HUES48 (cell line): ENCODE measurements at regions not wholly inside any gene's neighbourhood (a gene's known extent, or its start where the extent isn't known, plus 50 kb on each side); places are given as distances from the start of the nearest gene placed in this dataset.
"Not testable (repeated sequence)": the region's sequence is repeated elsewhere in the genome, so short reads cannot be mapped to it uniquely, and the experiment has no call there.

Source experiments
- H3K27ac ChIP-seq: one replicate; pipeline ENCODE4 v1.7.0; 2013; ENCODE audit warnings: low read depth, low read length, inconsistent platforms
- H3K27me3 ChIP-seq: 2 replicates; pipeline ENCODE4 v1.6.1; 2013; ENCODE audit warnings: mild to moderate bottlenecking, low read length; ENCODE audit not compliant: control insufficient read depth, insufficient read depth
- H3K36me3 ChIP-seq: 2 replicates; pipeline ENCODE4 v1.6.1; 2013; ENCODE audit warnings: low read length; ENCODE audit not compliant: control insufficient read depth, insufficient read depth
- H3K4me1 ChIP-seq: 2 replicates; pipeline ENCODE4 v1.6.1; 2013; ENCODE audit warnings: mild to moderate bottlenecking, low read length; ENCODE audit not compliant: control insufficient read depth, insufficient read depth
- H3K4me3 ChIP-seq: 2 replicates; pipeline ENCODE4 v1.5.1; 2013; ENCODE audit warnings: mild to moderate bottlenecking, low read depth, low read length
- H3K9ac ChIP-seq: 2 replicates; pipeline ENCODE4 v1.6.1; 2013; ENCODE audit warnings: mild to moderate bottlenecking, low read depth, low read length, moderate library complexity
- H3K9me3 ChIP-seq: 2 replicates; pipeline ENCODE4 v1.6.1; 2013; ENCODE audit warnings: low read length; ENCODE audit not compliant: control insufficient read depth, insufficient read depth

- H3K9ac ChIP-seq: no peak overlapping the region
- H3K36me3 ChIP-seq: no peaks in the 10 kb centered on the region
- H3K9me3 ChIP-seq: no peaks in the 10 kb centered on the region
- no peaks in the 10 kb centered on the region for H3K27me3 ChIP-seq
- H3K27ac ChIP-seq: no peak overlapping the region
- no peaks in the 10 kb centered on the region for H3K4me1 ChIP-seq
- H3K4me3 ChIP-seq: no peak overlapping the region
These were observed 128.6 kb downstream of the RGPD3 start for GRCh38 chr2:106339609-106340008.

- no peaks in the 10 kb centered on the region for H3K9me3 ChIP-seq
- no peaks in the 10 kb centered on the region for H3K27me3 ChIP-seq
- no peaks in the 10 kb centered on the region for H3K4me1 ChIP-seq
- H3K36me3 ChIP-seq: no peaks in the 10 kb centered on the region
- H3K9ac ChIP-seq: no peak overlapping the region
- H3K4me3 ChIP-seq: no peak overlapping the region
- no peak overlapping the region for H3K27ac ChIP-seq
These were observed 129.1 kb downstream of the RGPD3 start for GRCh38 chr2:106339132-106339531.

DNA sequence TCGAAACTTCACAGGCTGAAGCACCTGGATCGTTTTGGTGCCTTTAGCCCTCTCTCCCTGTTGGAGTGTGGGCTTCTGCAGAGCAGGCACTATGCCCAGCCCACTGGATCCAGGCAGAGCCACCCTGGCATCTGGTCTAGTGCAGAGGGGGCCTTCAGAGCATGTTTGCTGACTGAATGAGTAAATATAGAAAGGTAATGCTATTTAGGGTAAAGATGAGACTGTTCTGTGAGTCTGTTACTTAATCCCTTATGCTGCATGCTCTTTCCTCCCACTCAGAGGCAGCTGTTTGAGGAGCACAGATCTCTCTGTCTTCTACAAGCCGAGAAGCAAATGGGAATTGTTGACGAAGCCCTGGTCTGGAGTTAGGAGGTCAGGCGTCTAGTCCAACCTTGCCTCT is 130.2 kb downstream of the RGPD3 start:
- no peak overlapping the region for H3K4me3 ChIP-seq
- no peak overlapping the region for H3K9ac ChIP-seq
- no peaks in the 10 kb centered on the region for H3K27me3 ChIP-seq
- no peaks in the 10 kb centered on the region for H3K9me3 ChIP-seq
- H3K36me3 ChIP-seq: no peaks in the 10 kb centered on the region
- H3K27ac ChIP-seq: no peak overlapping the region
- H3K4me1 ChIP-seq: no peaks in the 10 kb centered on the region

DNA sequence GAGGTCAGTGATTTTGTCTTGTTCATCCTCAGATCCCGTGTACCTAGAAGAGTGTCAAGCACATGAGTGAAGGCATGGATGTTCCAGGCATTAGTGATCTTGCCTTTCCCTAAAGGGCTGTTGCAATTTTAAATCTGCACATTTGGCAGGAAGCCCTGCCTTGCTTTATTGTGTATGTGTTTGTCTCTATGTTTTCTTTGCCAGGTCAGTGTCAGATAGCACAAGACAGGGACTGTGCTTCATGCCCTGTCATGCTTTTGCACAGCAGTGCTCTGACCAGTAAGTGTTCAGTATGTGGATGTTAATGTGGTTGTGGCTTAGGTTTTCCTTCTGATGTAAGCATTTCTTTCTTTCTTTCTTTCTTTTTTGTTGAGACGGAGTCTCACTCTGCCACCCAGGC is 131.5 kb downstream of the RGPD3 start:
- no peak overlapping the region for H3K27ac ChIP-seq
- no peaks in the 10 kb centered on the region for H3K36me3 ChIP-seq
- H3K27me3 ChIP-seq: no peaks in the 10 kb centered on the region
- no peak overlapping the region for H3K4me3 ChIP-seq
- no peaks in the 10 kb centered on the region for H3K9me3 ChIP-seq
- H3K9ac ChIP-seq: no peak overlapping the region
- peaks cover 5% of the 10 kb centered on the region; the same call in 1 of the 2 replicates for H3K4me1 ChIP-seq

GRCh38 chr2:106336108-106336507 is 132.1 kb downstream of the RGPD3 start:
- no peaks in the 10 kb centered on the region for H3K27me3 ChIP-seq
- H3K9me3 ChIP-seq: no peaks in the 10 kb centered on the region
- no peaks in the 10 kb centered on the region for H3K36me3 ChIP-seq
- H3K27ac ChIP-seq: no peak overlapping the region
- H3K9ac ChIP-seq: no peak overlapping the region
- no peak overlapping the region for H3K4me3 ChIP-seq
- H3K4me1 ChIP-seq: peaks cover 5% of the 10 kb centered on the region; the same call in 1 of the 2 replicates

DNA sequence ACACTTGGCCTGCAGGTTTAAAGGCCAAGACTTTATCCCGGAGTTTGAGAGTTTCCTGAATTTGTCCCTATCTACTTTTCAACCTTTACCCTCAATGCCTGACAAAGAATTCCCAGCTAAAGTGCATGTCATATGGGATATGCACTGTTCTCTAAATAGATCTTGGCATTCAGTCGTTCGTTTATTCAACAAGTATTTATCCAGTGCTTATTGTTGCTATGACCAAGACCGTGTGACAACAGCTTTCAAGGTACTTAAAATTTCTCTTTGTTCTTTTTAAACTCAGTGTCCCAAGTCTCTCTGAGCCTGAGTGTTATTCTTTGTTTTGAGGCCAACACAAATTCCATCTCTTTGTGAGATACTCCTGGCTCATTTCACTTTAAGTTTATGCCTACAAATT is 133.4 kb downstream of the RGPD3 start:
- no peaks in the 10 kb centered on the region for H3K36me3 ChIP-seq
- no peak overlapping the region for H3K4me3 ChIP-seq
- peaks cover 5% of the 10 kb centered on the region; the same call in 1 of the 2 replicates for H3K4me1 ChIP-seq
- no peaks in the 10 kb centered on the region for H3K27me3 ChIP-seq
- no peaks in the 10 kb centered on the region for H3K9me3 ChIP-seq
- H3K9ac ChIP-seq: no peak overlapping the region
- no peak overlapping the region for H3K27ac ChIP-seq

DNA sequence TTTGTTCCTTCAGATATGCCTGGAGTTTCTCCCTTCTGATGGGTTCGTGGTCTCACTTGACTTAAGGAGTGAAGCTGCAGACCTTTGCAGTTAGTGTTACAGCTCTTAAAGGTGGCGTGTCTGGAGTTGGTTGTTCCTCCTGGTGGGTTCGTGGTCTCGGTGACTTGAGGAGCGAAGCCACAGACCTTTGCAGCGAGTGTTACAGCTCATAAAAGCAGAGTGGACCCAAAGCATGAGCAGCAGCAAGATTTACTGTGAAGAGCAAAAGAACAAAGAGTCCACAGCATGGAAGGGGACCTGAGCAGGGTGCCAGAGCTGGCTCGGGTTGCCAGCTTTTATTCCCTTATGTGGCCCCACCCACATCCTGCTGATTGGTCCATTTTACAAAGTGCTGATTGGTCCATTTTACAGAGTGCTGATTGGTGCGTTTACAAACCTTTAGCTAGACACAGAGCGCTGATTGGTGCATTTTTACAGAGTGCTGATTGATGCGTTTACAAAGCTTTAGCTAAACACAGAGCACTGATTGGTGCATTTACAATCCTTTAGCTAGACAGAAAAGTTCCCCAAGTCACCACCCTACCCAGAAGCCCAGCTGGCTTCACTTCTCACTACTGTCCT is 134.8 kb downstream of the RGPD3 start:
- not testable (repeated sequence) for H3K27me3 ChIP-seq, H3K4me3 ChIP-seq, H3K9ac ChIP-seq, H3K4me1 ChIP-seq, H3K36me3 ChIP-seq, H3K27ac ChIP-seq, H3K9me3 ChIP-seq

- no peaks in the 10 kb centered on the region for H3K27me3 ChIP-seq
- peaks cover 5% of the 10 kb centered on the region; the same call in 1 of the 2 replicates for H3K4me1 ChIP-seq
- H3K27ac ChIP-seq: no peak overlapping the region
- H3K9ac ChIP-seq: no peak overlapping the region
- no peaks in the 10 kb centered on the region for H3K9me3 ChIP-seq
- no peak overlapping the region for H3K4me3 ChIP-seq
- no peaks in the 10 kb centered on the region for H3K36me3 ChIP-seq
These were observed 136.2 kb downstream of the RGPD3 start for GRCh38 chr2:106332054-106332453.

GRCh38 chr2:106330384-106331261 is 136.5 kb upstream of the UXS1 start:
- not testable (repeated sequence) for H3K27me3 ChIP-seq, H3K4me3 ChIP-seq, H3K9me3 ChIP-seq, H3K27ac ChIP-seq, H3K4me1 ChIP-seq, H3K36me3 ChIP-seq, H3K9ac ChIP-seq

- H3K27me3 ChIP-seq: no peaks in the 10 kb centered on the region
- no peaks in the 10 kb centered on the region for H3K9me3 ChIP-seq
- H3K4me1 ChIP-seq: no peaks in the 10 kb centered on the region
- no peak overlapping the region for H3K4me3 ChIP-seq
- no peak overlapping the region for H3K9ac ChIP-seq
- H3K27ac ChIP-seq: no peak overlapping the region
- H3K36me3 ChIP-seq: no peaks in the 10 kb centered on the region
These were observed 129.4 kb upstream of the UXS1 start for GRCh38 chr2:106323337-106324013.

- no peaks in the 10 kb centered on the region for H3K9me3 ChIP-seq
- H3K27ac ChIP-seq: no peak overlapping the region
- no peak overlapping the region for H3K9ac ChIP-seq
- H3K4me1 ChIP-seq: no peaks in the 10 kb centered on the region
- H3K4me3 ChIP-seq: no peak overlapping the region
- H3K36me3 ChIP-seq: no peaks in the 10 kb centered on the region
- no peaks in the 10 kb centered on the region for H3K27me3 ChIP-seq
These were observed 128.2 kb upstream of the UXS1 start for GRCh38 chr2:106322281-106322680.
